ENCODE measurements at regions not wholly inside any gene's neighbourhood (a gene's known extent, or its start where the extent isn't known, plus 50 kb on each side); places are given as distances from the start of the nearest gene placed in this dataset.

- DNase-seq (ENCODE audit: low read depth in 2 of 3, low spot score in 1 of 3): no peak
Observed at GRCh38 chr22:27370987-27371386, 430.6 kb downstream of the MN1 start.

DNA sequence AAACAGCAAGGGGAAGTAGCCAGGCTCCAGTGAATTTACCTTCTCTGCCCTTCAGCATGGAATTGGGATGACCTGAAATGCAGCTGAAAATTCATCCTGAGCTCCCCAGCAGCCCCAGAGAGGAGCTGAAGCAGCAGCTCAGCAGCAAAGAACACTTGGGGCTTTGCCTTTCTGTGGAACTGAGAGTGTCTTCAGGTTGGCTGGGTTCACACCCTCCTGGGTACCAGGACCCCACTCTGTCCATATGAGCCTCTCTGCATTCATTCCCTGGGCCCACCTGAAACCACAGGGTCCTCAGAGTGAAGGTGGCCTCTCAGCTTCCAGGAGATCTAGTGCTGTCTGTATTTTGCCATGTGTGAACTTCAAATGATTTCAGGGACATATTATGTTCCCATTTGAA is 429.2 kb downstream of the MN1 start:
- DNase-seq (ENCODE audit: low read depth in 2 of 3, low spot score in 1 of 3): no peak

DNA sequence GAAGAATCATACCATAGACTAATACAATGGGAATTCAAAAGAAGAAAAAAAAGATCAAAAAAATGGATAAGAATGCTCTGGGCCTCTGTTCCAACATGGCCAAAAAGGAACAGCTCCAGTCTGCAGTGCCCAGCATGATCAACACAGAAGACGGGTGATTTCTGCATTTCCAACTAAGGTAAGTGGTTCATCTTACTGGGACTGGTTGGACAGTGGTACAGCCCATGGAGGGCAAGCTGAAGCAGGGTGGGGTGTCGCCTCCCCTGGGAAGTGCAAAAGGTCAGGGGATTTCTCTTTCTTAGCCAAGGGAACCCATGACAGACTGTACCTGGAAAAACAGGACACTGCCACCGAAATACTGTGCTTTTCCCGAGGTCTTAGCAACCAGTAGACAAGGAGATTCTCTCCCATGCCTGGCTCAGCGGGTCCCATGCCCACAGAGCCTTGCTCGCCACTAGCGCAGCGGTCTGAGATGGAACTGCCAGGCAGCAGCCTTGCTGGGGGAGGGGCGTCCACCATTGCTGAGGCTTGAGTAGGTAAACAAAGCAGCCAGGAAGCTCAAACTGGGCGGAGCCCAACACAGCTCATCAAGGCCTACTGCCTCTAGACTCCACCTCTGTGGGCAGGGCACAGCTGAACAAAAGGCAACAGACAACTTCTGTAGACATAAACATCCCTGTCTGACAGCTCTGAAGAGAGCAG is 428.4 kb downstream of the MN1 start:
- no peak for DNase-seq (ENCODE audit: low read depth in 2 of 3, low spot score in 1 of 3)

GRCh38 chr22:27377501-27378295 is 423.9 kb downstream of the MN1 start:
- DNase-seq (ENCODE audit: low read depth in 2 of 3, low spot score in 1 of 3): no peak

DNA sequence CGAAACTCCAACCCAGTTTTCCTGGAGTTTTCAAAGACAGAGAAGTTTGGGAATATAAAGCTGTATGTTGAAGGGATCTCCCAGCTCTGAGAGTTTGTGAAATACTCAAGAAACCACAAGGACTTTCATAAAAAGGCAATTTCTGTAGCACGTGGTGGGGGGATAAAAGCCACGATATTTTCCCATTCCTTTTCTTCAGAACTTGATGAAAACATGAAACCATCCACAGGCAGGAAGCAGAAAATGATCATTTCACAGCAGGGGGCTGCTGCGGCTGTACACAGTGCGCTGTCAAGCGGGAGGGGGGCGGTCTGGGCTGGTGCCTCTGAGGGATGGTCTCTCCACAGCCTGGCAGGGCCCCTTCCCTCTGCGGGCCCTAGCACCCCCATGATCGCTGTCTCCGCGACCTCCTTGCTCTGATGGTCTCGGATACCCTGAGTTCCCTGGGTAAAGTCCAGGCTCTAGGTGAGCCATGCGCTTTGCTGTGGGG is 423.2 kb downstream of the MN1 start:
- no peak for DNase-seq (ENCODE audit: low read depth in 2 of 3, low spot score in 1 of 3)

- DNase-seq (ENCODE audit: low read depth in 2 of 3, low spot score in 1 of 3): no peak
Observed at GRCh38 chr22:27378995-27379394, 422.6 kb downstream of the MN1 start.

DNA sequence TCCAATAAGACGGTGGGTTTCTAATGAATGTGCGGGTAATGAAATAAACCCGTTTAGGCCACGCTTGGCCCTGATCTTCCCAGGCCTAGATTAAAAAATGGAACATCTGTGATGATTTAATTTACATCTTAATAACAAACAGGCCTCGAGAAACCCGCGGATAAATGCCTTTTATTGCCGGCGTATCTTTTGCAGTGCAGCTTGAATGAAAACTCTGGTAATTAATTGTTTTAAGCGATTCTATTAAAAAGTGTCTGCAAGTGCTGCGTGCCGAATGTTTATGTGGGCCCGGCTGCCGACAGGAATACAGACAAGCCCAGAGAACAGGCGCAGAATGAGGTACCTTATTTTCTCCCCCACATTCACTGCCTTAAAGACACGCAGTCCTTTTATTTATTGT is 420.7 kb downstream of the MN1 start:
- DNase-seq (ENCODE audit: low read depth in 2 of 3, low spot score in 1 of 3): no peak

DNA sequence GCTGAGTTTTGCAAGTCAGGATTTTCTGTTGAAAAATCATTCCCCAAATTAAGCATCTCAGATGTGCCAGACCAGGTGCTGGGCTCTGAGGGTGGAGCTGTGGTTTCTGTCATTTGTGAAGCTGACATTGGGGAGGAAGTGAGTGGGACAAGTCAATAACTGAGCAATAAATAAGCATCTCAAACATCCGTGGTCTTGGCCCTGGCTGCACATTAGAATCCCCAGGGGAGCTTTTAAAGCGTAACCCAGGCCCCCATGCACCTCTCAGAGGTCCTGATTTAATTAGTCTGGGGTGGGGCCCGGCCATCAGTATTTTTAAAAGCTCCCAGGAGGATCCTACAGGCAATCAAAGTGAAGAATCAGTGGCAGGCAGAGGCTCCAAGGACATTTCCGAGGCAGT is 420.0 kb downstream of the MN1 start:
- DNase-seq (ENCODE audit: low read depth in 2 of 3, low spot score in 1 of 3): no peak

- no peak for DNase-seq (ENCODE audit: low read depth in 2 of 3, low spot score in 1 of 3)
Observed at GRCh38 chr22:27381960-27382742, 419.4 kb downstream of the MN1 start.

GRCh38 chr22:27382947-27383346 is 418.6 kb downstream of the MN1 start:
- DNase-seq (ENCODE audit: low read depth in 2 of 3, low spot score in 1 of 3): no peak

DNA sequence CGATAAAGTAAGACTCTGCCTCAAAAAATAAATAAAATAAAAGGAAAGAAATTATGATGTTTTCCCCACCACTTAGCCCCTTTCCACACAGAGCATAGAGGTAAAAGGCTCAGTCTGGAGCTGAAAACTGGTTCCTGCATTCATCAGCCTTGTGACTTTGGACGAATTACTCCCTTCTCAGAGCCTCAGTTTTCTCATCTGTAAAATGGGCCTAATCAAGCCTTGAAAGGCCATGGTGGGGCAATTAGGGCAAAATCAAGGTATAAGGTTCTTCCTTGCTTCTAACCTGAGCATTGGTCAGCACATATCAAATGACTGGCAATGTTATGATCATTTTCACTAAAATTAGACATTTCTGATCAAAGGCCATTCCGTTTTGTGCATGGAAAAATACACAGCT is 417.7 kb downstream of the MN1 start:
- no peak for DNase-seq (ENCODE audit: low read depth in 2 of 3, low spot score in 1 of 3)

DNA sequence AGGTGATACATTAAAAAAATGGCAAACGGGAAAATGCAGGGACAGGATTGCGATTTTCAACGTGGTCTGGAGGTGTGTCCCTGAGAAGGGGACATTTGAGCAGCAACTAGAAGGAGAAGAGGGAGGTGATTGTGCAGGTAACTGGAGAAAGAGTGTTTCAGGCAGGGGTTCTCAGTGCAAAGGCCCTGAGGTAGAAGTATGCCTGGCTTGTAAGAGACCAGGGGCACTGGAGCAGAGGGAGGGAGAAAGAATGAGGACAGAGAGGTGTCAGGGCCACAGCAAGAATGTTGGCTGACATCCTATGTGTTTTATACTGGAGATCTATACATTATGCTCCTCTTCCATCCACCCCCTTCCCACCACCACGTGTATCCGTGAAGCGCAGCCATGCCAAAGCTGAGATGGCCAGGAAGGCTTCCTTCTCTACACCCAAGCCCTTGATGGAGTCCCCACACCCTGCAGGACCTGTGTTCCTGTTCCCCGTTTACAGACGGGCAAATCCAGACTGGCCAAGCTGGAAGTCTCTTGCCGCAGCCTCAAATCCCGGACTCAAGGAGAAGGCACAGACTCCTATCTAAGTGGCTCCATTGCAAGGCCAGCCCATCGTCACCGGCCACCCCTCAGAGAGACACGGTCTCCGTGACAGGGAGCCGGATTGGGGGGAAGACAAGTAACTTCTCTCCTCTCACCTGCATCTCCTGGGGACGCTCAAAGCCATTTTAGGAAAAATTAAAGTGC is 416.1 kb downstream of the MN1 start:
- no peak for DNase-seq (ENCODE audit: low read depth in 2 of 3, low spot score in 1 of 3)

- no peak for DNase-seq (ENCODE audit: low read depth in 2 of 3, low spot score in 1 of 3)
Observed at GRCh38 chr22:27386186-27386585, 415.4 kb downstream of the MN1 start.

DNA sequence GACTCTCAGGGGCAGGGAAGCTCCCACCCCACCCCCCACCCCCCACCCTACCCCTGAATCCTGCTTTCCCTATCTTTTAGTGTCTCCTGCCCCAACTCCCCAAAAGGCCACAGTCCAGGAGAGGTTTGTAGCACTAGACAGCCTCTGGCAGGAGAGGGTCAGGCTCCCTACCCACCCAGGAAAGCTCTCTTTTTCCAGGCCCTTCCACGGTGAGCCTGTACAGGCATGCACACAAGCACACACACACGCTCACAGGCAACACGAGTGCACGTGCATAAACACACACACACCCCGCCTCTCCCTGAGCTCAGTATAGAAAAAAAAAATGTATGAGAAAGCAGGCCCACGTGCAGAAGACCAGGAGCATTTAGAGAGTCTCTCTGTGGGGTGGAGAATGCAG is 414.0 kb downstream of the MN1 start:
- DNase-seq (ENCODE audit: low read depth in 2 of 3, low spot score in 1 of 3): no peak

DNA sequence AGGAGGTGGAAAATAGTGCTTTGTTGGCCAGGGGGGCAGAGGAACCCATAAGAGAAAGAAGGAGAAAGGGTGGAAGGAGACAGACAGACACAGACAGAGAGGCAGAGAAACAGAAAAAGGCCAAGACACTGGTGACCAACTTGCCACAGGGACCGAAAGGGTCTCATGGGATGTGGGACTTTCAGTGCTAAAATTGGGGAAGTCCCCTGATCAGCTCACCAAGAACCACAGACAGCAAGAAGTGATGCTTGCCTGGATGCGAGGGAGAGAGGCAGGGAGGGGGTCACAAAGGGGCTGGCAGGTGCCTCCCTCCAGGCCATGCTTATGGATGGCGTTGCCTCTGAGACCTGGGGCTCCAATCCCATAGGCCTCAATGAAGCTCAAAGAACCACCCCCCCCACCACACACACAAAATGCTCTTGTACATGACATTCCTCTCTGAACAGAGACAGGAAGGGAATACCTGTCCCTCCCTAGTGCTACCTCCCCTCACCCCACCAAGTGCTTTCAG is 413.4 kb downstream of the MN1 start:
- no peak for DNase-seq (ENCODE audit: low read depth in 2 of 3, low spot score in 1 of 3)

DNA sequence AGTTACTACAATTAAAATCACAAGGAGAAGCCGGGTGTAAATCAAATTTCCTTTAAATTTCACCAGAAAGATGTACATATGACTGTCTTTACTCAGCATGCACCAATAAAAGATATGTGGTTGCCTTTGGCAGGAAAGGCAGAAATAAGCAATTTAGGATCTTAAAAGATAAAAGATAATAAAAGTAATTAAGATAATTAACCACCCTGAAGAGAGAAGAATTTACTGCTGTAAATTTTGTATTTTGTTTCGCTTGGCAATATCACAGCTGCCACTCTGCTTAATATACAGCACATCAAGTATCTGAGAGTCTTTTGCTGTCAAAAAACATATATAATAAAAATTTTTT is 411.9 kb downstream of the MN1 start:
- DNase-seq (ENCODE audit: low read depth in 2 of 3, low spot score in 1 of 3): no peak

- DNase-seq (ENCODE audit: low read depth in 2 of 3, low spot score in 1 of 3): no peak
Observed at GRCh38 chr22:27391092-27391770, 410.3 kb downstream of the MN1 start.

DNA sequence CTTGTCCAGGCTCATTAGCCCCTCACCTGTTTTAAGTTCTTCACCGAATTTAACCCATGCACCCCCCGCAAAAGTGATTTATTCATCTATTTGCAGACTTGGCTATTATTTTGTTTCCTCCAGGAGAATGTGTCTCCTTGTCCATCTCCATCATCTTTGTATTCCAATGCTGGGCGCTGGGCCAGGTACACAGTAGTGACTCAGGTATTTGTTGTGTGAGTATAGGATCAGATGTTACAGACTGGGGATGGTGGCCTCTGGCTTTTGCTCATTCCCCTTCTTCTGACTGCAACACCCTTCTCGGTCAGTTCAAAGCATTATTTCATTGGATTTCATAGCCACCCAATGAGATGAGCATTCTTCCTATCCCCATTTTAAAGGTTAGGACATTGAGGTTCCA is 408.2 kb downstream of the MN1 start:
- DNase-seq (ENCODE audit: low read depth in 2 of 3, low spot score in 1 of 3): no peak

DNA sequence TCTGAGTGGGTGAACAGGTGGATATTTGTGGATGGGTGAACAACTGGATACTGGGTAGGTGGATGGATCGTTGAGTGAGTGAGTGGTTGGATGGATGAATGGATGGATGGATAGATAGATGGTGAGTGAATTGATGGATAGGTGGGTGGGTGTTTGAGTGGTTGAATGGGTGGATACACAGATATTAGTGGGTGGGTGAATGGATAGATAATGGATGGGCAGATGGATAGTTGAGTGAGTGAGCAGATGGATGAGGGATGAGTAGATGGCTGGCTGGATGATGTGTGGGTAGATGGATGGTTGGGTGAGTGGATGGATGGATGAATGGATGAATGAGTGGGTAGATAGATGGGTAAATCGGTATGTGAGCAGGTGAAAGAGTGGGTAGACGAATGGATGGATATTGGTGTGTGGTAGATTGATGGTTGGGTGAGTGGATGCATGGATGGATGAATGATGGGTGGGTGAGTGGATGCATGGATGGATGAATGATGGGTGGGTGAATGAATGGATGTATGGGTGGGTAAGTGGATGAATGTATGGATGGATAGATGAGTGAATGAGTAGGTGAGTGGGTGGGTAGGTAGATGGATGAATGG is 406.7 kb downstream of the MN1 start:
- DNase-seq (ENCODE audit: low read depth in 2 of 3, low spot score in 1 of 3): no peak

Measured in stimulated activated CD4-positive, alpha-beta T cell treated with anti-CD3 and anti-CD28 coated beads, Interleukin-12 subunit alpha, Interleukin-12 subunit beta, amount 100 ng/mL, for 48 hours (primary cell).